ENCODE measurements at regions not wholly inside any gene's neighbourhood (a gene's known extent, or its start where the extent isn't known, plus 50 kb on each side); places are given as distances from the start of the nearest gene placed in this dataset.
"Not testable (repeated sequence)": the region's sequence is repeated elsewhere in the genome, so short reads cannot be mapped to it uniquely, and the experiment has no call there.

DNA sequence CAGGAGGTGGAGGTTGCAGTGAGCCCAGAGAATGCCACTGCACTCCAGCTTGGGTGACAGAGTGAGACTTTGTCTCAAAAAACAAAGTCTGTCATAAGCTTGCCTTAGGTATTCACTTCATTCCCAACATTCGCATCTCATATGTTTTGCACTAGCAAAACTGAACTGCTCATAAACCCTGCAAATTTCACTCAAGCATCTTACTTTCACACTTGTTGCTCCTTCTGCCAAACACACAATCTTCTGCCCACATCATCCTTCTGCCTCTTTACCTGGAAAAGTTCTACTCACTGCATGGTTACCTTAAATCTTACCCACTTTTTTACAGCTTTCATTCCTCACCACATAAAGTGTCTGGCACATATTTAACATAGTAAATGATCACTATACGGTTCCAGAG, 152.5 kb downstream of the USP22 start:
- no peaks in the 10 kb centered on the region for H3K4me1 ChIP-seq (ENCODE audit: insufficient read depth, low read length)
- H4K20me1 ChIP-seq (ENCODE audit: insufficient read depth, low read length): no peaks in the 10 kb centered on the region
- H3K27ac ChIP-seq (ENCODE audit: low read depth, low read length): no peak overlapping the region
- no peak overlapping the region for H3K4me3 ChIP-seq (ENCODE audit: insufficient read depth, low read length)
- TF ChIP-seq, protein P1, sequence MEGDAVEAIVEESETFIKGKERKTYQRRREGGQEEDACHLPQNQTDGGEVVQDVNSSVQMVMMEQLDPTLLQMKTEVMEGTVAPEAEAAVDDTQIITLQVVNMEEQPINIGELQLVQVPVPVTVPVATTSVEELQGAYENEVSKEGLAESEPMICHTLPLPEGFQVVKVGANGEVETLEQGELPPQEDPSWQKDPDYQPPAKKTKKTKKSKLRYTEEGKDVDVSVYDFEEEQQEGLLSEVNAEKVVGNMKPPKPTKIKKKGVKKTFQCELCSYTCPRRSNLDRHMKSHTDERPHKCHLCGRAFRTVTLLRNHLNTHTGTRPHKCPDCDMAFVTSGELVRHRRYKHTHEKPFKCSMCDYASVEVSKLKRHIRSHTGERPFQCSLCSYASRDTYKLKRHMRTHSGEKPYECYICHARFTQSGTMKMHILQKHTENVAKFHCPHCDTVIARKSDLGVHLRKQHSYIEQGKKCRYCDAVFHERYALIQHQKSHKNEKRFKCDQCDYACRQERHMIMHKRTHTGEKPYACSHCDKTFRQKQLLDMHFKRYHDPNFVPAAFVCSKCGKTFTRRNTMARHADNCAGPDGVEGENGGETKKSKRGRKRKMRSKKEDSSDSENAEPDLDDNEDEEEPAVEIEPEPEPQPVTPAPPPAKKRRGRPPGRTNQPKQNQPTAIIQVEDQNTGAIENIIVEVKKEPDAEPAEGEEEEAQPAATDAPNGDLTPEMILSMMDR (IDR thresholded peaks at IDR 0.05; ENCODE audit: extremely low read depth, low read depth, low read length): no peak
- H3K9me3 ChIP-seq (ENCODE audit: low read depth, low read length): no peaks in the 10 kb centered on the region
- no peaks in the 10 kb centered on the region for H3K36me3 ChIP-seq (ENCODE audit: insufficient read depth, low read length)
- no peaks in the 10 kb centered on the region for H3K27me3 ChIP-seq (ENCODE audit: insufficient read depth, low read length)
- no peak for DNase-seq (ENCODE audit: insufficient read length, low spot score, missing footprints)
- no peaks in the 10 kb centered on the region for H3K79me2 ChIP-seq (ENCODE audit: insufficient read depth, low read length)
- H2AFZ ChIP-seq (ENCODE audit: low read length): no peak overlapping the region
- no peak overlapping the region for H3K4me2 ChIP-seq (ENCODE audit: insufficient read depth, low read length)

DNA sequence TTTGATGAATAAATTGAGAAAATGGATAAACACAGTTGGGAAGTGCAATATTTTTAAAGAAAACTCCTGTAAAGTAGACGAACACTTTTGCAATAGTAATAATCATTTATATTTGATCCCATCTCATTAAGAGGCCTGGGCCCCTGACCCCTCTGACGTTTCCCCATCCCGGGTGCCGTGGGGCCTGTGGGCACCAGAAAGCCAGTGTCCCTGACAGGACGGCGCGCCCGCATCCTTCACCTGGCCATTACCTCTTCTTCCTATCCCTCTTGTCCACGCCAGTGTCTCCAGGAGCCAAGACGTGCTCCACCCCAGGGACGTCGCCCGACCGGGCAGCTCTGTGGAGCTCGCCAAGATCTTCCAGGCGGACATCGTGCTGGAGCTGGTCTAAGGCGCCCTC, 147.4 kb downstream of the USP22 start:
- not testable (repeated sequence) for H3K36me3 ChIP-seq (ENCODE audit: insufficient read depth, low read length); DNase-seq (ENCODE audit: insufficient read length, low spot score, missing footprints); H2AFZ ChIP-seq (ENCODE audit: low read length); H4K20me1 ChIP-seq (ENCODE audit: insufficient read depth, low read length); H3K27me3 ChIP-seq (ENCODE audit: insufficient read depth, low read length); H3K4me2 ChIP-seq (ENCODE audit: insufficient read depth, low read length); H3K4me3 ChIP-seq (ENCODE audit: insufficient read depth, low read length); H3K27ac ChIP-seq (ENCODE audit: low read depth, low read length); H3K9me3 ChIP-seq (ENCODE audit: low read depth, low read length); H3K4me1 ChIP-seq (ENCODE audit: insufficient read depth, low read length); H3K79me2 ChIP-seq (ENCODE audit: insufficient read depth, low read length)

DNA sequence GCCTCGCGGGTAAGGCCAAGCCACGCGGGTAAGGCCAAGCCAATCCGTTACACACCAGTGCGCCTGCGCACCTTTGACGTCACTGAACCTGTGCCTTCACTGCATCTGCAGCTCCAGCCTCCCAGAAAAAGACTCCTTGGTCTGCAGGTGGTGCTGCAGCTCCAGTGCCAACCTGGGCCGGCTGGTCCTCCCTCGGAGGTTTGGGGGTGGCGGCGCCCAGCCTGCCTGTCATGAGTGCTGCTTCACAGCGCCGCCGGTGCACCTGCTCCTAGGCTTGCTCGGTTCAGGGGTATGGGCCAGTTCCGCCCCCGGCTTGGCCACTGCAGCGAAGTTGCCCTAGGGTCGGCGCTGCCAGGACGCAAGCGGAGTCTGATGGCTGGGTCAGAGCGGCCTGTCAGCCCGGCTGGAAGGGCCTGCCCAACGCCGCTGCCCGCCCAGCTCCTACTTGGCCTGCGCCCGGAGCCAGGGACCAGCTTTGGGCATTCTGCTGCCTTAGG, 146.6 kb downstream of the USP22 start:
- no peak overlapping the region for H3K27ac ChIP-seq (ENCODE audit: low read depth, low read length)
- no peaks in the 10 kb centered on the region for H3K4me1 ChIP-seq (ENCODE audit: insufficient read depth, low read length)
- no peaks in the 10 kb centered on the region for H3K36me3 ChIP-seq (ENCODE audit: insufficient read depth, low read length)
- no peaks in the 10 kb centered on the region for H4K20me1 ChIP-seq (ENCODE audit: insufficient read depth, low read length)
- H3K4me2 ChIP-seq (ENCODE audit: insufficient read depth, low read length): no peak overlapping the region
- no peak overlapping the region for H2AFZ ChIP-seq (ENCODE audit: low read length)
- TF ChIP-seq, protein P1 (IDR thresholded peaks at IDR 0.05; ENCODE audit: extremely low read depth, low read depth, low read length): no peak
- H3K9me3 ChIP-seq (ENCODE audit: low read depth, low read length): no peaks in the 10 kb centered on the region
- H3K4me3 ChIP-seq (ENCODE audit: insufficient read depth, low read length): no peak overlapping the region
- peak; percentile 32 for DNase-seq (ENCODE audit: insufficient read length, low spot score, missing footprints)
- H3K79me2 ChIP-seq (ENCODE audit: insufficient read depth, low read length): no peaks in the 10 kb centered on the region
- no peaks in the 10 kb centered on the region for H3K27me3 ChIP-seq (ENCODE audit: insufficient read depth, low read length)

DNA sequence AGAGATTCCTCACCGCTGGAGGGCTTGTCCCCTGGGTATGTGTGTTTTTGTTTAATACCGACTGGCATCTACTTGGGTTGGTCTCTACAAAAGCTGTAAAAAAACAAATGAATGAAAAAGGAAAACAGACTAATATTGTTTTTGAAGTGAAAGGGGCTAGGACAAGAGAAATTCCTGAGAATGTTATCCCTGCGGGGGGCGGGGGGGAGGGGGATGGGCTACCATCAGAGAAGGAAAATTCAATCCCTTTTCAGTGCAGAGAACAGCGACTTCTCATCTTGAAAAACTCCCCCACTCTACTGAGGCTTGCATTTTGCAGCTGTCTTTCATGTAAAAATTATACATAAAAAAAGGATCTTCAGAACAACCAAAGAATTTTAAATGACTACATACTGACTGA, 144.1 kb downstream of the USP22 start:
- not testable (repeated sequence) for H4K20me1 ChIP-seq (ENCODE audit: insufficient read depth, low read length); H3K9me3 ChIP-seq (ENCODE audit: low read depth, low read length); H3K4me3 ChIP-seq (ENCODE audit: insufficient read depth, low read length); H3K4me1 ChIP-seq (ENCODE audit: insufficient read depth, low read length); H3K27me3 ChIP-seq (ENCODE audit: insufficient read depth, low read length); DNase-seq (ENCODE audit: insufficient read length, low spot score, missing footprints); H3K27ac ChIP-seq (ENCODE audit: low read depth, low read length); H3K36me3 ChIP-seq (ENCODE audit: insufficient read depth, low read length); H3K79me2 ChIP-seq (ENCODE audit: insufficient read depth, low read length); H2AFZ ChIP-seq (ENCODE audit: low read length); H3K4me2 ChIP-seq (ENCODE audit: insufficient read depth, low read length)

DNA sequence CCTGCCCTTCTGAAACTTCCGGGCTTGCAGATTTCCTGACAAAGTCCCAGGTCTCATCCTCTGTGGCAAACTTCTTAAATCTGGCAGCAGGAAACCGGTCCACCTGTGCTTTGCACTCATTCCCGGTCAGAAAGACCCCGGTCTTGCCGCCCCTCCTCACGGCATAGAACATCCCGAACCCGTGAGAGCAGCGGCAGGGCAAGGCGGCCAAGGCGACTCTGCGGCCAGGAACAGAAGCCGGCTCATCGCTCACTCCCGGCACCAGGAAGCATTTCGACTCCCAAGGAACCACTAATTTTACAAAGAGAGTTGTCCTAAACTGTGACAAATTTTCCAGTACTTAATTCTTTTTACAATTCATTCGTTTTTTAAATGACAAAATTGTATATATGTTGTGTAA, 140.3 kb downstream of the USP22 start:
- H4K20me1 ChIP-seq (ENCODE audit: insufficient read depth, low read length); H3K79me2 ChIP-seq (ENCODE audit: insufficient read depth, low read length); H3K9me3 ChIP-seq (ENCODE audit: low read depth, low read length); H3K36me3 ChIP-seq (ENCODE audit: insufficient read depth, low read length); H3K4me1 ChIP-seq (ENCODE audit: insufficient read depth, low read length); H3K4me2 ChIP-seq (ENCODE audit: insufficient read depth, low read length); H3K4me3 ChIP-seq (ENCODE audit: insufficient read depth, low read length); H2AFZ ChIP-seq (ENCODE audit: low read length); H3K27me3 ChIP-seq (ENCODE audit: insufficient read depth, low read length); H3K27ac ChIP-seq (ENCODE audit: low read depth, low read length): not testable (repeated sequence)
- DNase-seq (ENCODE audit: insufficient read length, low spot score, missing footprints): peak; percentile 46

DNA sequence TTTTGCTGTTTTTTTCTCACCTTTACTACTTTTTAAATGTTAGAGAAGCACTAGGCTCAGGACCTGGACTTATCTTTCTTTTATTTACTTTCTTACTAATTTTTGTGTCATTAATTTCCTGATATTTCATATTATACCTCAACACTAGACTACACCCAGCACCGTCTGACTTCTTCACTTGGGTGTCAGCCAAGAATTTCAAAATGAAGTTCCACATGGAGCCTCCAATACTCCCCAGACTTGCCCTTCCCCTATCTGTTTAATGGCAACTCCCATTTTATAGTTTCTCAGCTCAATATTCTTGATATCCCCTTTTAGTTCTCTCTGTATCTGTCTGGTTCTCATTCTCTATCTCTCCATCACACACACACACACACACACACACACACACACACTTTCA, 139.3 kb downstream of the USP22 start:
- not testable (repeated sequence) for DNase-seq (ENCODE audit: insufficient read length, low spot score, missing footprints); H2AFZ ChIP-seq (ENCODE audit: low read length); H3K79me2 ChIP-seq (ENCODE audit: insufficient read depth, low read length); H3K9me3 ChIP-seq (ENCODE audit: low read depth, low read length); H3K4me2 ChIP-seq (ENCODE audit: insufficient read depth, low read length); H3K4me3 ChIP-seq (ENCODE audit: insufficient read depth, low read length); H3K36me3 ChIP-seq (ENCODE audit: insufficient read depth, low read length); H3K4me1 ChIP-seq (ENCODE audit: insufficient read depth, low read length); H3K27ac ChIP-seq (ENCODE audit: low read depth, low read length); H4K20me1 ChIP-seq (ENCODE audit: insufficient read depth, low read length); H3K27me3 ChIP-seq (ENCODE audit: insufficient read depth, low read length)

Data from osteoblast (primary cell).